GM18519 (cell line): ENCODE measurements at regions not wholly inside any gene's neighbourhood (a gene's known extent, or its start where the extent isn't known, plus 50 kb on each side); places are given as distances from the start of the nearest gene placed in this dataset.
"Not testable (repeated sequence)": the region's sequence is repeated elsewhere in the genome, so short reads cannot be mapped to it uniquely, and the experiment has no call there.

Experiments
- ATAC-seq: cut with Tn5 transposase; IDR thresholded peaks from one replicate; pipeline ENCODE4 v1.9.1; 2021; ENCODE audit warnings: mild to moderate bottlenecking, moderate library complexity; ENCODE audit not compliant: unreplicated experiment, low FRiP score

- ATAC-seq = no peak
Measured at GRCh38 chr6:170038251-170038650, 252.6 kb downstream of the DLL1 start.

GRCh38 chr6:170037541-170038250 is 253.2 kb downstream of the DLL1 start:
- no peak for ATAC-seq

GRCh38 chr6:170036916-170037315 is 254.0 kb downstream of the DLL1 start:
- no peak for ATAC-seq

- ATAC-seq = not testable (repeated sequence)
Measured at GRCh38 chr6:170036367-170036766, 254.5 kb downstream of the DLL1 start.

GRCh38 chr6:170035901-170036304 is 255.0 kb downstream of the DLL1 start:
- ATAC-seq = no peak

GRCh38 chr6:170035044-170035443 is 255.8 kb downstream of the DLL1 start:
- ATAC-seq = no peak

- ATAC-seq = no peak
Measured at GRCh38 chr6:170034294-170034693, 256.6 kb downstream of the DLL1 start.

- no peak for ATAC-seq
Measured at GRCh38 chr6:170033666-170034065, 257.2 kb downstream of the DLL1 start.

- no peak for ATAC-seq
Measured at GRCh38 chr6:170032706-170033309, 258.1 kb downstream of the DLL1 start.

GRCh38 chr6:170032197-170032596 is 258.7 kb downstream of the DLL1 start:
- ATAC-seq = no peak

GRCh38 chr6:170031684-170032121 is 259.2 kb downstream of the DLL1 start:
- no peak for ATAC-seq

- no peak for ATAC-seq
Measured at GRCh38 chr6:170030821-170031471, 259.9 kb downstream of the DLL1 start.

GRCh38 chr6:170030284-170030815 is 260.5 kb downstream of the DLL1 start:
- ATAC-seq = no peak

- ATAC-seq = no peak
Measured at GRCh38 chr6:170029416-170030283, 261.2 kb downstream of the DLL1 start.

- no peak for ATAC-seq
Measured at GRCh38 chr6:170028629-170029345, 262.1 kb downstream of the DLL1 start.

- no peak for ATAC-seq
Measured at GRCh38 chr6:170027647-170028043, 263.2 kb downstream of the DLL1 start.

- no peak for ATAC-seq
Measured at GRCh38 chr6:170026751-170027646, 263.9 kb downstream of the DLL1 start.

GRCh38 chr6:170025935-170026750 is 264.7 kb downstream of the DLL1 start:
- ATAC-seq = no peak
